ENCODE measurements at regions not wholly inside any gene's neighbourhood (a gene's known extent, or its start where the extent isn't known, plus 50 kb on each side); places are given as distances from the start of the nearest gene placed in this dataset.

- no peak for FAIRE-seq
Measured at GRCh38 chr6:121837545-121838229, 402.2 kb downstream of the GJA1 start.

GRCh38 chr6:121838842-121839241 lies 403.4 kb downstream of the GJA1 start:
- no peak for FAIRE-seq

- FAIRE-seq: no peak
Measured at GRCh38 chr6:121839896-121840295, 404.4 kb downstream of the GJA1 start.

DNA sequence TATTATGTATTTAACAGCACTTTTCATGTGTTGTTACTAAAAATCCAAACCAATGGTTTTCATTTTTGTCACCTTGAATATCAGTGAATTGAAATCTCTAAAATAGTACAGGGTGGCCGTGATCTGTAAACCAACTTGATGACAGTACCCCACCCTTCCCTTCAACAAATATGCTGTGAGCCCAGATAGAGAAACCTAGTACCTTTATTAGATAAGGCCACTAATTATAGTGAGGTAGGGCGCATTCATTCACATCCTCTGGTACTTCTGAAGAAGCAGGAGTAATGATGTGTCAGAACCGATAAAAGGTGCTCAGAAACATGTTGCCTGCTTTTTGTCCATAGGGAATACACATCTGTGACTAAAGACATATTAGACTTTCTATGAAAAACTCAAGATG lies 409.5 kb downstream of the GJA1 start:
- FAIRE-seq: no peak

DNA sequence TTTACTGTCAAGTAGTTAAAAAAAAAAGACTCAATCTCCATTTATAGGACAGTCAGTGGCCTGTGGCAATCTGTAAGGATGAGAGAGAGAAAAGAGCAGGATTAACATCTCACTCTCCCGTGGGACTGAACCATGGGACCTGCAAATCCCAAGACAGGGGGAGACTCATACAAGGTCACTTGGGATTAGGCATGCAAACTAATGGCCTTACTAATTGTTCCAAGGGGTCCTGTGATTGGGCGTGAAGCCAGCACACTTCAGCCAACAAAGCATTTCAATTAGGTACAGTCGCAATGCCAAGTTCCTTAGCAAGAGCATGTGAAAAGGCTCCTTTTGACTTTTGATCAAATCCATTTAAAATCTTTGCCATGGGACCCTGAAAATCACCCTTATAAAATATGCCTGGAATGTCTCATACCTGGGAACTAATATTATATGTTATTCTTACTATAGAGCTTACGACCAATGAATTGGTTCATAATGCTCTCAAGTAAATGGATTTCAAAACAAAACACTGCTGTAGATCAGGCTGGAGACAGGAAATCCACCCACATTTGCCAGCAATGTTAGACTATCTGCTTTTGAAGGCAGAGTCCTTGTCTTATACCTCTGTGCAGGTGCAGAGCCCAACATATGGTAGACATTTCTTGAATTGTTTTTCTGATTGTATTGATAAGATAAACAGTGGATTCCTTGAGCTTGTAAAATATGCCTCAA lies 412.5 kb downstream of the GJA1 start:
- FAIRE-seq: no peak

GRCh38 chr6:121848523-121849255 lies 413.2 kb downstream of the GJA1 start:
- FAIRE-seq: no peak

DNA sequence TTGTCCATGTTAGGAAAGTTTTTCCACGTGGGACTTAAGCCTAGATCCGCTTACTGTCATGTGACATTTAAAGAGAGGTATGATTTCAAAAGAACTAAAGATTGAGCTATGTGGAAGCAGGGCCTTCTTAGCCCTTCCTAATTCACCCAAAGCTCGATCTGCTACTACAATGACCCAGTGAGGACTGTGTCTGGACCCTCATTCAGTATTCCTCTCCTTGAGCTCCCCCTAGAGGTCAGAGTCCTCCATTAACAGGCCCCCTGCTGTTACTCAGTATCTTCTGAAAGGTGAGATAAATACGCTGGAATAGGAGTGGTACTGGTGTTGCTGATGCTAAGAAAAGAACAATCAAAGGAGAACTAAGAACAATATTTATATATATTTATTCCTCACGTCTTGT lies 414.0 kb downstream of the GJA1 start:
- no peak for FAIRE-seq

GRCh38 chr6:121851056-121851455 lies 415.6 kb downstream of the GJA1 start:
- no peak for FAIRE-seq

DNA sequence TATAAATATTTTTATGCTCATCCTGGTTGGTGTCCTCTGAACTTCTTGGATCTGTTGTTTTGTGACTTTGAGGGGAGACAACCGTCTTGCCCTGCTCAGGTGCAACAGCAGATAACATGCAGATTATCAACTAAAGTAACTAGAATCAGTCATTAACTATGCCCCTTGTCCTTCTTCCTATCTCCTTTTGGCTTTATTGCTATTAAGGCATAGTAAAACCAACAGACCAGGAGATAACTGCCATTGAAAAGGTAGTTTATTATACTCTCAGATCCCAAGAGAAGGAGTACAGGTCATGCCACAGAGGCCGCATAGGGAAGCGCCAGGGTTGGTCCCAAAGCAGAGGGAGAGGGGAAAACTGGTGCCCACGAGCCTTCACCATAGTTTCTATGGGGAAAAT lies 418.2 kb downstream of the GJA1 start:
- no peak for FAIRE-seq

DNA sequence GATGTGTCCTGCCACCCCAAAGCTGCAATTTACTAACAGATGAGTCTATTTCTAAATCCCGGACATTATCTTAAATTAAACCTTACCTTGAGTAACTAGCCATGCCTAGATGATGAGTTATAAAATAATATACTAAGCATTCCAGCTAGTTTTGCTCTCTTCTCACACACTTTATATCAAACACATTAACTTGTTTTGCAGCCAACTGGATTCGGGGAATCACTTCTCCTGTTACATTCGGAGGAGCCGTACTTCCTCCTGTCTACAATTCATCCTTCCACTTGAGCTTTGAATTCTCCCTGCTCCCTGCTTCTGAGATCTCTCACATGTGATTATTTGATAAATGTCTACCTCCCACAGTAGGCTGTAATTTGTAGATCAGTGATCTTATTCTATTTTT lies 420.1 kb downstream of the GJA1 start:
- FAIRE-seq: no peak

DNA sequence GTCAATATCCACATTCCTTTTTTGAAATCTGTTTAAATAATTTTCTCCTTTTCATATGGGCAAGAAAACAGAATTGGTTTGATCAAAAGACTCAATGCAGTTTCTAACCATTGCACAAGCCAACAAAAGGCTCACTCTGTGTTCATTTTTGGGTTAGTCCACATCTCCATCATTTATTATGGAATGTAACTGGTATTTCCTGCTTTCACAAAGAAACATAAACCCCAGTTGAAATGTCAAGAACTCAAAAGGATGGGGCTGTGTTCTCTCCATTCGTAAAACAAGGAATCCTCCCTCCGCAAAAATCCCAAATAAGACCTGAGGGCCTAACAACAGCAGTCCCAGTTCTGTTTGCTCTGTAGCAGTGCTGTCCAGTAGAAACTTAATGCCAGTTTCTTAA lies 420.9 kb downstream of the GJA1 start:
- no peak for FAIRE-seq

DNA sequence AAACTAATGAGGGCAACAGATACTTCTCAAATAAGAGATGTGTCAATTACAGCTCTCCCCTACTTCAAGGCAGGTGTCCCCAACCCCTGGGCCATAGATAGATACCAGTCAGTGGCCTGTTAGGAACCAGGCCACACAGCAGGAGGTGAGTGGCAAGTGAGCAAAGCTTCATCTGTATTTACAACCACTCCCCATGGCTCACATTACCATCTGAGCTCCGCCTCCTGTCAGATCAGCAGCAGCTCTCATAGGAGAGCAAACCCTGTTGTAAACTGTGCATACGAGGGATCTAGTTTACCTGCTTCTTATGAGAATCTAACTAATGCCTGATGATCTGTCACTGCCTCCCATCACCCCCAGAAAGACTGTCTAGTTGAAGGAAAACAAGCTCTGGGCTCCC lies 422.1 kb downstream of the GJA1 start:
- no peak for FAIRE-seq

DNA sequence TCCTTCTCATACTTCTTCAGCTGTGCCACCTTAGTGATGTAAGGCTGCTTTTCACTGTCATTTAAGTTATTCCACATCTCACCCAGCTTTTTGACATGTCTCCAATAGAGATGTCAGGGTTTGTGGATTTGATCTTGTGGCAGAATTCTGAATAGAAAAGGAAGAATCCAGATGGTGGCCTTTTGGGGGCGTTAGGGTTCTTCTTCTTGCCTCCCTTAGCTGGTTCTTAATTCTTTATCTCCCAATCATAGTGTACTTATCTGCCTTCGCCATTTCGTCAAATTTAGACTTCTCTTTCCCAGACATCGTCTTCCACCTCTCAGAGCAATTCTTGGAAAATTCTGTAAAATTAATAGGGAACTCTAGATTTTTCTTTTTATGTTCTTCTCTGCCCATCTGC lies 422.9 kb downstream of the GJA1 start:
- FAIRE-seq: no peak

GRCh38 chr6:121858986-121859385 lies 423.5 kb downstream of the GJA1 start:
- FAIRE-seq: no peak

DNA sequence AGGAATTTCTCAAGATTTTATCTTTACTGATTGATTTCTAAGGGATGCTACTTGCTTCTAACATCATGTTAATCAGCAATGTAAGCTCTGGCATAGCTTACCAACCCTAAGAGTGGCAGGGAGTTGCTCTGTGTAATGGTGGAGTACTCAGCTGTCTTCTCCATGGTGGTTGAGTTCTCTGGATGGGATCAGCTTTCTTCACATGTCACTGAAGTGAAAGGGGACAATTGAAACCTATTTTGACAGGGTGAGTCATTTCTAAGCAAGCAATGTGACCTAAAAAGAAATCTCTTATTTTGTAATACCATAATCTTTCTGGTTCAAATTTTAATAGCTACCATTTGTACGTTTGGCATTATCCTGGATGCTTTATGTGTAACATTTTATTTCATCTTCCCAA lies 430.4 kb downstream of the GJA1 start:
- FAIRE-seq: no peak

DNA sequence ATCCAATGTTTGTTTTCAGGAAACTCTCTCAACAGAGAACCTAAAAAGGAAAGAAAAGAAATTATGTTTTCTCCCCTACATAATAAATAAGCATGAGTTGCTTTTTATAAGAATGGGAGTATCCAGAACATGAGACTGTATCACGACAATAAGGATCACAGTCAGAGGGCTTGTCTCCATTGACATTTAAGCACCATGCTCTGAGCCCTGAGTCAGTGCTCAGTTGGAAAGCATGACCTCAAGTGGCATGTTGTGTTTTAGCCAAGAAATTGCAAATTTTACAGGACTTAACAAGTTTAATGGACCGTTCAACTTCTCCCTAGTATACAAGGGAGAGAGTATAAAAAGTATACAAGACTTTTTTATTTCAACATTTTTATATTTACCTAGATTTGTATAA lies 431.6 kb downstream of the GJA1 start:
- FAIRE-seq: no peak

DNA sequence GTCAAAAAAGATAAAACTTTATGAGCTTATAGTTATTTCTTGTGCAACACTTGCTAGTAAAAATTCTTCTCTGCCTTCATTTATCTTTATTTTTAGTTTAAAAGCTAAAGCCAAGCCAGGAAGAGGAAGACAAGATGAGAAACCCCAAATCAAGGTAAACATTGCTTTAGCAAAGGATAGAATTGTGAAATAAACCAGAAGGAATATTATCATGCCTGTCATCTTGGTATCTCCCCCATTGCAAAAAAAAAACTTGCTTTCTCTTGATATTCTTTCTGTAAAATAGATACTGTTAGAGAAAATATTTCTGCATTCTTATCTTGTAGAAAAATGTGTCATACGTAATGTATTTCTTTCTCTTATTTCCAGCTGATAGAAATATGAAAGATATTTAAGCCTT lies 432.8 kb downstream of the GJA1 start:
- no peak for FAIRE-seq

DNA sequence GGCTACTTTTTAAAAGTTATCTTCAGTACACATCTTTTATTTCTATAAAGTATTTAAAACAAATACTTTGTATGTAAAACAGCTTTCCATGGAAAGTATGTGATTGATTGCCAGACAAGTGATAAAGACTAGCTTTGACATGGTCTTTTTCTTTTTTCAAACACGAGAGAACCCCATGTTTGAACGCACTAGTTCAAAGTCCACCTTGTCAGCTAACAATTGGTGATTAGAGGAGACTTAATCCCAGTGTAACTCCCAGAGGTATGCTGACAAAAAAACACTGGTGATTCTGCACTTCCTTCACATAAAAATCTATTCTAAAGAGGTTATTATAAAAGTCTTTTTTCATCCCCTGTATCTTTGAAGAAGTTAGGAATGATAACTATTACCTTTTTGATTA lies 438.1 kb downstream of the GJA1 start:
- FAIRE-seq: no peak

- FAIRE-seq: no peak
Measured at GRCh38 chr6:121876721-121877120, 441.3 kb downstream of the GJA1 start.

- no peak for FAIRE-seq
Measured at GRCh38 chr6:121879149-121879548, 443.7 kb downstream of the GJA1 start.

DNA sequence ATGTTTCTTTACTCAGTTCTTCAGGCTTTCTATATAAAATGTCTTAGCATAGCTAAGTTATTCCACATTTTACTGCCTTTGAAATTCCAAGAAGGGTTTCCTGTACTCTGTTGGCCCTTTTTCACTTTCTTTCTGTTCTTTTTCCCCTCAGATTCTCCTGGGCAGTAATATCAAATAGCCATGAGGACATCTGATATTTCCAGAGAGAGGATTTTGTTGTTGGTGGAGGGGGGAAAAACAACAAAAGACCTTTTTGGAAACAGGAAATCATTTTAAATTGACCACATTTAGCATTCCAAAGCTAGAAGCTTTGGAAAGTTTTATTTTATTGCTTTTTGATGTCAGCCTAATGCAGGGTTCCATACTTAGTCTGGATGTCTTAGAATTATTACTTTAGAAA lies 445.4 kb downstream of the GJA1 start:
- FAIRE-seq: no peak

DNA sequence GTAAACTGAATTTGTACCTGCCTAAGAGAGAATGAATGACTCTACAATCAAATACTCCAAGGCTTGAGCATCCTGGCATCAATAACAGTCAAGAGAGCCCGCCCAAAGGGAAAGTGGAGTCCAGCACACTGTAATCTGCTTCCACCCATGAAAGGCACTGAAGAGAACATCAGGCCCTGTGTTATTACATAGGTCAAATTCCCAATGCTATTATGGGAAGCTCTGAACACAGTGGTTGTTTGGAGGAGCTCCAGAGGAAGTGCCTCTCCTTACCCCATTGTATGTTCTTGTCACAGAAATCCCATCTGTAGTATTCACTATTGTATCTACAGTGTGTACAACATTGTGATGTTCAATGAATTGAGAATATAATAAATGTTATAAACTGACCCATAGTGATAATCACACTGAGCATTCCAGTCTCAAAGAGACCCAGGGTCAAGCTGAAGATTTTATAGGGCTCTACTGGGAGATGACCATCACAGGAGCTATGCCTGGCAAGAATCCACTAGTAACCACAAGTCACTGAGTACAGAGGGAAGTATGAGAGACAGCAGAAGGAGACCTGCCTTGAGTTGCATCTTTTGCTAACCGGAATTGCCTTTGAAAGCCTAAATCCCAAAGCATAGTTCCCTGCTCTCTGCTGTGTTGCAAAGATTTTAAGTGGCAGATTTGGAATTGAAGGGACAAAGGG lies 446.7 kb downstream of the GJA1 start:
- FAIRE-seq: no peak

GRCh38 chr6:121884091-121884490 lies 448.6 kb downstream of the GJA1 start:
- no peak for FAIRE-seq

Measured in colon (tissue), 2 donors.